Hematopoietic multipotent progenitor cell treated with erythropoietin and hydrocortisone succinate and interleukin-3 and kit ligand, for 4 days (in vitro differentiated cells): ENCODE measurements at regions not wholly inside any gene's neighbourhood (a gene's known extent, or its start where the extent isn't known, plus 50 kb on each side); places are given as distances from the start of the nearest gene placed in this dataset.
"Not testable (repeated sequence)": the region's sequence is repeated elsewhere in the genome, so short reads cannot be mapped to it uniquely, and the experiment has no call there.

Source experiments
- DNase-seq: peaks from one replicate; pipeline ENCODE4 v3.0.0-alpha.2; 2015

DNA sequence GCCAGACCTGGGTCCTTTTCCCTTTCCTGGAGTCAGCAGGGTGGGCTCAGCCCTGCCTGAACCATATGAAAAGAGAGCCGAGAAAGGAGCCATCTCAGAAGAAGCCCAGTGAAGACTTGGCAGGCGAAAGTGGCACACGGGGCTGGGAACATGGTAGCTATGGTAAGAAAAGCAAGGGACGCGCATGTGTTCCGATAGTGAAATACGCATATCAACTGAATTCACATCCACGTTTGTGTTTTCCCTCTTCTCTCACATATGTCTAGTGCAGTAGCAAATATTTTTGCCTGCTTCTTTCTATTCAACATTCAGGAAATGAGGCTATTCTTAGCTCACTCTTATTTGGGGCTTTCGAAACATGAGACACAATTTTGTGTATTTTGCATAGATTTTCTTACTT is 54.1 kb upstream of the PEG3 start:
- DNase-seq = no peak

DNA sequence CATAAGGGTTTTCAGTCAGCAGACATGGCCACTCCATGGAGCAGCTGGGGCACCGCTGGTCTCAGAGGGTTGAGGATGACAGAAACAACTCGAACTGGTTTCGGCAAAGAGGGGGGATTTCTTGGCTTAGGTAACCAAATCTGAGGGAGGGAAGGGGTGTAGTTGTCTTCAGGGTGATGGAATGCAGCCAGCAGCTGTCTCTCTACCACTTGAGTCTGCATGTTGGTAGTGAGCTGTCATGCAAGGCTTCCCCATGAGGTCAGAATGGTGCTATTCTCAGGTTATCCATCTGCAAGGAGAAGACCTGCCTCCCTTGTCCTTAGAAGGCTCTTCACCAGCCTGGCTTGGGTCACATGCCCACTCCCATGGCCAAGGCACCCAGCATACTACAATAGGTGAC is 55.6 kb upstream of the PEG3 start:
- no peak for DNase-seq

DNA sequence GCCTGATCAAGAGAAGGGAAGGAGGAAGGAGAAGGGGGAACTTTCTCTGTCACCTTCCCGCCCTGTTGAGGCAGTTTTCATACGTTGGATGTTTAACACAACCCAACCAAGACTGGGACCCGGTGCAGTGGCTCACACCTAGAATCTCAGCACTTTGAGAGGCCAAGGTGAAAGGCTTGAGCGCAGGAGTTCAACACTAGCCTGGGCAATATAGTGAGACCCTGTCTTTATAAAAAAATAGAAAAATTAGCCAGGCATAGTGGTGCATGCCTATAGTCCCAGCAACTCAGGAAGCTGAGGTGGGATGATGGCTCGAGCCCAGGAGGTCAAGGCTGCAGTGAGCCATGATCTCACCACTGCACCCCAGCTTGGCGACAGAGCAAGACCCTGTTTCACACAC is 59.4 kb upstream of the PEG3 start:
- no peak for DNase-seq

DNA sequence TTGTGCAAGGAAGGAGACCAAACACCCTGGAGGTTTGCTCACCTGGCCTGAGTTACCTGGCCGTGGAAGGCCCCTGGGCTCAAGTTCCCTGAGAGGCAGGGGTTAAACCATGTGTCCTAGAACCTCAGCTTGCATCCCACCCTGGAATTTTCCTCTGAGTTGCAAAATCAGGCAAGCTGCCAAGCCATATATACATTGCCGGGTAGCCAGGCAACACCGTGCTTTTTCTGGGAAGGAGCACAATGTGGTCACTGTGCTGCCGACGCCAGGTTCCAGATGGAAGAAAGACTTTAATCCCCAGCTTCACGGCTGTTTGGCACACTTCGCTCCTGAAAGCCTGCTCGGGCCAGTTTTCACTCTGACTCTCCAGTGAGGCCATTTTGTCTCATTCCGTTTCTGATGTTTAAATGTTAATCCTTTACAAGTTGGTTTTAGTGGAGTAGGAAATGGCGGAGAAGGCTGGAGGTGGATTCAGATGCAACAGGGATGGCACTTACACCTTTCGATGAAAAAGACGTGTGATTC is 60.1 kb upstream of the PEG3 start:
- DNase-seq = no peak

DNA sequence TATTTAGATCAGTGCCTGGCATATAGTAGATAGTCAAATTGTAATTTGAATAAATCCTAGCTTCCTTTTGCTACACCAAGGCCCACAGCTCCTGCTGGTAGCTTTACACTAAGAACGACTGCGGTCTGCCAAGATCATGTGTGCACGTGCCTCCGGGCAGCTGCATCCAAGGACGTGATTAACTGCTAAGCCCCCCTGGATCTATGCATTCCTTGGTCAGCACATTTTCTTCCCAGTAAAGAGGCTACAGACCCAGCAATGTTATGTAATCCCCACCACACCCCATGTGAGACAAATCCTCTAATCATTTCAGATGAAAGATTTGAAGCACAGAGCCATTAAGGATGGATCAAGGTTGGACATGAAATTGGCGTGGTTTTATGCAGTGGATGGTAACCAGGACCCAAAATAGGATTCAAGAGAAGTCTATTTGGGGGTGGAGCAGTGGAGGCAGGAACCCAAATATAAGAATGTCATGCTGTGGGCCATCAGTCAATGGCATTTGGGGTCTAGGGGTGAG is 65.2 kb upstream of the PEG3 start:
- DNase-seq = no peak

DNA sequence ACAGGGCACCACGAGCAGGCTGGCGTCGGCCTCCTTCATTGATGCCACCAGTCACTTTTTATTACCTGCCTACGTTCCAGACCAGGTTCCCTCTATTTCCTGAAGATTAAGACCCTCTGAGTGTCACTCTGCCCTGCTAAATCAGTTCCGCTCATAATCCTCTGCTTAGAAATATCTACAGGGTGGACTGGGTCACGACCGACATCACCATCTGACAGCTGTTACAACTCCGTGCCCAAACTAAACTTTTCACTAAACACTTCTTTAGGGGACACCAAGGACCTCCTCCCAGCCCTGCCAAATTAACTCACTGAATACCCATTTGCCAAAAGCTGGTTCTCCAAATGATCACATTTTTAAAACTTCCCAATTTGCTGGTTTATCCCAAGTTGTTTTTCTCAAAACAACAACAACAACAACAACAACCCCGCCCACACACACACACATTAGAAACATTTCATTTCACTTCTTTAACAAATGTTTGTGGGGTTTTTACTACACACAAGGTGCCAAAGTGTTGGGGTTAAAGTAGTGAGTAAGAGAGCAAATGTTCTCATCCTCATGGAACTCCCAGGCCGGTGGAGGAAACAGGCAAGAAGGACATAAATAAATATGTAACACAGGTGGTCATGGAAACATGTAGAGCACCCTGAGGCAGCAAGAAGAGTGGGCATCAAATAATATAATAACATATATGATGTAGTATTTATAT is 72.0 kb upstream of the PEG3 start:
- no peak for DNase-seq

DNA sequence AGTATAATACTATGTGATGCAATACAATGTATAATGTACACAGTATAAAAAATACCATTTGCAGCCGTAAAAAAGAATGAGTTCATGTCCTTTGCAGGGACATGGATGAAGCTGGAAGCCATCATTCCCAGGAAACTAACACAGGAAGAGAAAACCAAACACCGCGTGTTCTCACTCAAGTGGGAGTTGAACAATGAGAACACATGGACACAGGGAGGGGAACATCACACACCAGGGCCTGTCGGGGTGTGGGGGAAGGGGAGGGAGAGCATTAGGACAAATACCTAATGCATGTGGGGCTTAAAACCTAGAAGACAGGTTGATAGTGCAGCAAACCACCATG is 72.6 kb upstream of the PEG3 start:
- DNase-seq = not testable (repeated sequence)

DNA sequence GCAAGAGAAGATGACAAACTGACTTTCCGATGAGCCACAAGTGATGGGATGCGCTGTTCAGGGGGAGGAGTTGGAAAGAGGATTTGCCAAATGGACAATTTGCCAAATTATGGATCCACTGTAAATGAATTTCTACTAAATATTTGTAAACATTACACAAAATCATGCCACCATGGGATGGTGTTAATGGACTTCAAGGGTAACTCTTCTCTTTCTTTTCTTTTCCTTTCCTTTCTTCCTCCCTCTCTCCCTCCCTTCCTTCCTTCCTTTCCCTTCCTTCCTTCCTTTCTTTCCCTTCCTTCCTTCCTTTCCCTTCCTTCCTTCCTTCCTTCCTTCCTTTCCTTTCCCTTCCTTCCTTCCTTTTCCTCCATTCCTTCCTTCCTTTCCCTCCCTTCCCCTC is 76.0 kb upstream of the PEG3 start:
- DNase-seq = no peak

DNA sequence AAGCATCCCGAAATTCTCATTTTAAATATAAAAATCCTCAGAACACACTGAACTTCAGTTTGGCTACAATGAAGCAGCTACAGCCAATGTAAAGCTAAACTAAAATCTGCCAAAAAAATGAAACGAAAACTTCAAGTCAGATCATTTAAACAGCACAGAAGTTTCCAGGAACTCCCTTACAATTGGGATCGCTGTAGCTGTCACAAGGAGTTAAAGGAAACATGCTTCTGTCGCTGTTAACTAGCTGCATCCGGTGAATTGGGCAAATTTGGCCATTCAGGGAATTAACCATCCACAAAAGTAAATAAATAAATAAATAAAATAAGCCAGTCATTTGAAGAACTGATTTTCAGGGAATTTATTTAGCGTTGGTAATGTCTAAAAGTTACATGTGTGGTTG is 77.0 kb upstream of the PEG3 start:
- no peak for DNase-seq

DNA sequence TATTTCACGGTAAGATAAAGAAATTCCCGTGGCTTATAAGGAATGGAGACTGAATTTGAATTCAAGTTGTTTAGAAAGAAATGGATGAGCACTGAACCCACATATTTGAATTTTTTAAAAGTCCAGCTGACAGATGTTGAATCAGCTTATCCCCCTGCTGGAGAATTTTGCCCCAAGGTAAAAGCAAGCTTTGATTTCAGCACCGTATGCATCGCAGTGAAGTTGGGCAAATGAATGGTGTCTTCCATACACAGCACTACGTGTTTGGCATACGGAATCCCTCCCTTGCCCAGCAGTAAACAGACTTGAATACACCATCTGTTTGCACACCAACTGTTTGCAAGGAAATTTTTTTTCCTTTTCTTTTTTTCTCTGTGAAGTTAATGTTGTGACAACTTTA is 77.5 kb upstream of the PEG3 start:
- DNase-seq = no peak

DNA sequence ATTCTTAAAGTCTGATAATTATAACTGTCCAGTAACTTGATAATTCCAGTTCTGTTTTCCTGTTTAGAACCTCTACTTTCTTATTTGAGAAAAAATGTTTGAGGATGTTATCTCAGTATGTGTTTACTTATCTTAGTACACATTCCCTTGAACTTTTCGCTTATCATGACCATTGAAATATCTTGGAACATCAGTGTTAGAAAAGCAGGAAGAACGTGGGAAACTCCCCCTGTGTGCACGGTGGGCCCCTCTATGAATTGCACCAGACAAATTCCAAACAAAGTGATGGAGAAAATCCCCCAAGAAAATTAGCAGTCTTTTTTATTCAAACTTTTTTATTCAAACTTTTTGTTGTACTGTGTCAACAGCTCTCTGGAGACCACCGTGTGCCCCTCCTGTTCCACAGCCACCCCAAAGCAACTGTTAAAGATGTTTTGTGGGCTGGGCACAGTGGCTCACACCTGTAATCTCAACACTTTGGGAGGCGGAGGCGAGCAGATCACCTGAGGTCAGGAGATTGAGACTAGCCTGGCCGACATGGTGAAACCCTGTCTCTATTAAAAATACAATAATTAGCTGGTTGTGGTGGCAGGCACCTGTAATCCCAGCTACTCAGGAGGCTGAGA is 78.3 kb upstream of the PEG3 start:
- no peak for DNase-seq

DNA sequence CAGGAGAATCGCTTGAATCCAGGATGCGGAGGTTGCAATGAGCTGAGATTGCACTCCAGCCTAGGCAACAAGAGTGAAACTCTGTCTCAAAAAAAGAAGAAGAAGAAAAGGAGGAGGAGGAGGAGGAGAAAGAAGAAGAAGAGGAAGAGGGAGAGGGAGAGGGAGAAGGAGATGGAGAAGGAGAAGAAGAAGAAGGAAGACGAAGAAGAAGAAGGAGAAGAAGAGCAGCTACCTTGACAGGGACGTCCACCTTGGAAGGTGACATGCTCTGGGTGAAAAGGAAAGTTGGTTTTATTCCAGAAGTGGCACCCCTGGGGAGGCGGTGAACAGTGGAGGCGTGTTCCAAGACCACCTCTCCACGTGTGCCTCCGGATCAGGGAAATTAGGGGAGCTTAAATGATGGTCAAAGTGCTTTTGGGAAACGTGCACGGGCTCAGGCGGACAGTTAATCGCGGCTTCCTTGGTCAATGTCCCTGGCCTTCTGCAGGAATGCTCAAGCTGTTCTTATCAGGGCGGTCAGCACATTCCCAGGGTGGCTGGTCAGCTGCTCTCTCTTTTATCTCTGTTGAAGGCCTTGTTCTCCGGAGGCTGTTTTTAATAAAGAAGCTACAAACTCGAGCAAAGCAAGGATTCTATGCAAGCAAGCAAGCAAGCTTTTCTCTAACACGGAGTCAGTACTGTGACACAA is 78.9 kb upstream of the PEG3 start:
- DNase-seq = no peak

DNA sequence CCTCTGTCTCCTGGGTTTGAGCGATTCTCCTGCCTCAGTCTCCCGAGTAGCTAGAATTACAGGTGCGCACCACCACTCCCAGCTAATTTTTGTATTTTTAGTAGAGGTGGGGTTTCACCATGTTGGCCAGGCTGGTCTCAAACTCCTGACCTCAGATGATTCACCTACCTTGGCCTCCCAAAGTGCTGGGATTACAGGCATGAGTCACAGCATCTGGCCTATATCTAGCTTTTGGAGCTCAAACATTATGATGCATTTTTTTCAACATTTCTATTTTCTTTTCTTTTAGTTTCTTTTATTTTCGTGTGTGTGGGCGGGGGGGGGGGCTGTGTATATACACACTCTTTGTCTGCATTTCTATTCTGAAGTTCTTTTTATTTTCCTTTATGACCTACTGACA is 85.6 kb upstream of the PEG3 start:
- DNase-seq = not testable (repeated sequence)

DNA sequence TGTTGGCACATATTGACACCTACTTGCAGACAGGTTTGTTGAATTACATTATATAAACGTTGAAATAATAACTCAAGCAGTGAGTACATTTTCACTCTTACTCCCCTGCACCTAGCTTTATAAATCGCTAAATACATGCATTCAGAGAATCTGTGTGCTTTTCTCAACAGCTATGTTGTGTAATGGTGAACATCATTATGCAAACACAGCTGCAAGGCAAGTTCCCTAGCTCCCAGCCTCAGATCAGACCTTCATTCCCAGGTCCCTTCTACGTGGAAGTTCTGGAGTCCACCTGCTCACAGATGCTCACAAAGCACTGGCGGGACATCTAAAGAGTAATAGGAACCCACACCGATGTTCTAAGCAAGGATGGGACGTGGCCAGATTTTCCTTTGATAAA is 86.8 kb upstream of the PEG3 start:
- no peak for DNase-seq

DNA sequence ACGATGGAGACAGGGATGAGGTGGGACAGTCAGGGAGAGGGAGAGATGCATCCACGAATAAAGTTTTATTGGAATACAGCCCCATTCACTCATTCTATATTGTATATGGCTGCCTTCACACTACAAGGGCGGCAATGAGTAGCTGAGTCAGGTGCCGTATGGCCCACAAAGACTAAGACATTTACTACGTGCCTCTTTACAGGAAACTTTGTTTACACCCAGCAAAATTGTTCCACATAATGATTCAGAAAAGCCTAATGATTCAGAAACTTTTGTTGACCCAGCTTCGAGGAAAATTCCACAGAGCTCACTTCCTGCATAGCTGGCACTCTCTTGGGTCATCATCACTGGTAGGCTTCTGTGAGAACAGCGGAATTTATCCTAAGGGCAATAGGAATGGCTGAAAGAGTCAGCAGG is 87.3 kb upstream of the PEG3 start:
- no peak for DNase-seq

DNA sequence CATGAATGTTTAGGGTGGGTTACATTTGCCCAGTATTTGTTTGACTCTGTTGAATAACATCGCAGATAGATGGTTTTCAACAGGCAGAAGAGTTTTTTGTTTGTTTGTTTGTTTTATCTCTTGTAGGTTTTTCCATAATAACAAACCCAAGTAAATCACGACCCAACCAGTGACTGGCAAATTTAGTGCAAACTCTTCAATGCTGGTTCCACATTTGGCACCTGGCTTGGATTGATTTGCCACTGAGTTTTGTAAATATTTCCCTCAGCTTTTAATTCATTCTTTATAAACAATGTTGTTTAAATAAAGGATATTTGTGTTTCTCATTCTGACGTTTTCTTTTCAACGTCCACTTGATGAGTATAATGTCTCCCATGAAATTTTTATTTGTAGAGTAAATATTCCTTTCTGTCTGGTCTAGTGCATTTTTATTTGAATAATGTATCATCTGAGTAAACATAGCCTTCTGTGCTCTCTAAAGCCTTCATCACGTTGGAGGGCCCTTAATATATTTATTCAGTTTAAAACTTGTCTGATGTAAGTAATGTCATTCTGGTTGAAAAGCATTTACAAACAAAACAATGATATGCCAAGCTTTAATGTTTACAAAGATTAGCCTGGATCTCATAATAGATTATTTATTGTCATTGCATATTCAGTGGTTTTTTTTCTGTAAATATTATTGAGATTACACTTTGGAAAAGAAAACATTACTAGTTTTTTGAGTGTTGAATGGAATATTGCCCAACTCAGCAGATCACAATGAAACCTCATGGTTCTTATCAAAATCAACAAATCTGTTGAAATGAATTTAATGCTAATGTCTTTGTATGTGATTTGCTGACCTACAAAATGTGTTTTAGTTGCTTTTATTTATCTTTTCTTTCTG is 90.4 kb upstream of the PEG3 start:
- DNase-seq = no peak

DNA sequence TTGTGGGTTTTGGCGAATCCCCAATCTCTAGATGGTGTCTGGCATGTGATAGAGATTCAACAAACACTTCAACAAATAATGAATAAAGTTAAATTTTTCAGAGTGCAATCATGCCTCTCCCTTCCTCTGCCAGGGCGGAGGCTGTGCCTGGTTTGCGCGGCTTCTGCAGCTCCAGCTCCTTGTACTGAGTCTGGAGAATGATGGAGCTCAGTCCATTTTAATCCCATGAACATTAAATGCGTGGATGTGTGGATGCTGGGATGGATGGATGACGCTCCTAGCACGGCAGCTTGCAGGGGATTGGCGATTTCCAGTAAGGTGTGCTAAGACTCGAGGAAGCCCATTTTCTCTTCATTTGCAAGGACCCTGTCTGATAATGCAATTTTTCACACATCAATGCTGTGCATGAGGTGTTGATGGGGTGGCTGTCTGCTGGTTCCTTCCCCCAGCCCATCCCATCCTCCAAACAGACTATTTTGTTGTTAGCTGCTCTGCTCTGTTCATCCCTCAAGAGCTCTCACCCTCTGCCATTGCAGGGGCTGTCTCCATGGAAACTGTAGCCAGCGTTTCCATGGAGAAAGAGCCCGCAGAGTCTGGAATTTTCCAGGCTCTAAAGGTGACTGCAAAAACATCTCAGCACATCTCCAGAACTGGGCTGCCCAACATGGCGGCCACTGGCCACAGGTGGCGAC is 92.6 kb upstream of the PEG3 start:
- DNase-seq = no peak

DNA sequence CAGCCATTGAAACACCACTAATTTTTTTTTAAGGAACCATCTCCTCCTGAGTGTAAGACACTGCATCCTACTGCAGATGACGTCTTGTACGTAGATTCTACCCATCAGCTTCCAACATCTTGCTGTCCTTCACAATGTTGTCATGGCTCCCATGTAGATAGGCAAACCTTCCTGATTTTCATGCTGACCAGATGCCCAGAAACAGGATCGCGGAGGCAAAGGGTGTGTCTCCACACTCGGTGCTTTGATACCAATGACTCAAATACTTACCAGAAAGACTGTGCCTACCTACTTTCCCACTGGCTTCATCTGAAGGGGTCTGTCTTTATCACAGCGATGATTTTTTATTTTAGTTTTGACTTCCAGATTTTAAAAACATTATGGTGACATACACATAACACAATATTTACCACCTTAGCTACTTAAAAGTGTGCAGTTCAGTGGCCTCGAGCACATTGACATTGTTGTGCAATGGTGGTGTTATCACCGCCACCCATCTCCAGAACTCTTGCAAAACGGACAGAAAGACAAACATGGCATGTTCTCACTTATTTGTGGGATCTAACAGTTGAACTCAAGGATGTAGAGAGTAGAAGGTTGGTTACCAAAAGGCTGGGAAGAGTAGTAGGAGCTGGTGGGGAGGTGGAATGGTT is 94.0 kb upstream of the PEG3 start:
- DNase-seq = peak; percentile 0

DNA sequence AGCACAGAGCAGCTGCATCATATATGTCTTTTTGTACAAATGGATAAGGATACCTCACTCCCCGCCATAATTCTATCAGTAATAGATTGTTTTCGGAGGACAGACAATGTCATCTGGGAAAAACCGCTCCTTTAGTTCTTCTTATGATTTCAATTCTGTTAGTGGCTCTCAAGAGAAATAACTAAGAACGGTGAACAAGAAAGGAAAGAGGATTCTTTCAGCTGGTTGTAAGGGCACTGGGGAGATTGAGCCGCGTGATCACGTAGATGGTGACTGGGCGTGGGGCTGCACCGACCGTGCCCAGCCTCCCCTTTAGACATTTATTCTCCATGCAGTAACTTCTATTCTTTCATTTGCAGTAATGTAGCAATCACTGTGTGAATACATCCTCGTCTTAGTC is 99.4 kb upstream of the PEG3 start:
- DNase-seq = no peak

DNA sequence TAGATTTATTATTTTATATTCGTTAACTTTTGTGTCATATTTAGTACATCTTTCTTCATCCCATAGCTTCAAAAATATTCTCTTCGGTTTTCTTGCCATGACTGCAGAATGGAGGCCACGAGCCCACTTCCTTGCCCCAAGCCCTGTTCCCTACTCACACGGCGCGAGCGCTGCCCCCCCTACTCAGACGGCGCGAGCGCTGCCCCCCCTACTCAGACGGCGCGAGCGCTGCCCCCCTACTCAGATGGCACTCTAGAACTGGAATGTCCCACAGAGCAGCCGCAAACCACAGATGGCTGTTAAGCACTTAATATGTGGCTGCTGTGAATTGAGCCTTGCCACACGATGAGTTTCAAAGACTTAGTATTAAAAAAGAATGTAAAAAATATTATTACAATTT is 102.2 kb upstream of the PEG3 start:
- DNase-seq = peak; percentile 3

DNA sequence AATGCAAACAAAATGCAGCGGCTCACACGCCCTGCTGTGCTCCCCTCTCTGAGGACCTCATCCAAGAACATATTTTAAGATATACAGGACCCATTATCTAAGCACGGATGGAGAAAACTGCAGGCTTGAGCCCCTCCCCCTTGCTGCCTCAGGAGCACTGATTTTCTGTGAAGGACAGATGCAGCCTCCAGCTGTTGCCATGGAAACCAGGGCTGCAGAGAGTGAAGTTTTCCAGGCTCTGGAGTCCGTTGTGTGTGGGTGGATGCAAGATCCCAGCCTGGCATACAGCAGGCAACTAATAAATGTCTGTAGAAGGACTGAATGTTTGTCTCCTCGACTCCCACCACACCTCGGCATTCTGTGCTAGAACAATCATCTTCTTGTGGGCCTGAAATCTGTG is 105.6 kb upstream of the PEG3 start:
- no peak for DNase-seq

DNA sequence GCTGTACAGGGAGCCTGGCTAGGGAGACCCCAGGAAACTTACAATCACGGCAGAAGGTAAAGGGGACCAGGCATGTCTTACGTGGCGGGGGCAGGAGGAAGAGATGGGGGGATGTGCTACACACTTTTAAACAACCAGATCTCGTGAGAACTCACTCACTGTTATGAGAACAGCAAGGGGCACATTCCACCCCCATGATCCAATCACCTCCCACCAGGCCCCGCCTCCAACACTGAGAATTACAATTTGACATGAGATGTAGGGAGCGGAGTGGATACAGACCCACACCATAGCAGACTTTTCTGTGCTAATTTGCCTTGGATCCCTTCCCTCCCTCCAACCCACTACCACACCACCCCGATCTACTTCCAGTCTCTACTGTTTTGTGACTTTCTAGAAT is 106.7 kb upstream of the PEG3 start:
- no peak for DNase-seq
